Stomach (tissue), 8 donors: ENCODE measurements at regions not wholly inside any gene's neighbourhood (a gene's known extent, or its start where the extent isn't known, plus 50 kb on each side); places are given as distances from the start of the nearest gene placed in this dataset.
"Not testable (repeated sequence)": the region's sequence is repeated elsewhere in the genome, so short reads cannot be mapped to it uniquely, and the experiment has no call there.

ENCODE experiments used
- DNase-seq, 2 donors: peaks; one replicate each; pipeline versions ENCODE4 v3.0.0 to v3.0.0-alpha.2; 2013 to 2019
- H3K27ac ChIP-seq, 5 donors: fragments of 200-600 bp in 4 of 5; sonication (generic) in 4 of 5; one replicate each; pipeline ENCODE4 v1.5.1; 2013 to 2019; ENCODE audit warnings: mild to moderate bottlenecking in 1 of 5, moderate library complexity in 1 of 5
- H3K27me3 ChIP-seq, 3 donors: fragments of 200-600 bp; sonication (generic); one replicate each; pipeline ENCODE4 v1.5.1; 2017 to 2019; ENCODE audit warnings: mixed run types in 1 of 3
- H3K36me3 ChIP-seq, 4 donors: fragments of 200-600 bp; sonication (generic); 1 replicate in 3 of 4; 2 replicates in 1 of 4; pipeline ENCODE4 v1.5.1; 2016 to 2019
- H3K4me1 ChIP-seq, 4 donors: fragments of 200-600 bp; sonication (generic); one replicate each; pipeline ENCODE4 v1.5.1; 2016 to 2019
- H3K4me3 ChIP-seq, 4 donors: fragments of 200-600 bp; sonication (generic) in 3 of 4; one replicate each; pipeline ENCODE4 v1.5.1; 2016 to 2019; ENCODE audit warnings: mild to moderate bottlenecking in 1 of 4
- H3K9me3 ChIP-seq, 4 donors: fragments of 200-600 bp; sonication (generic); one replicate each; pipeline ENCODE4 v1.5.1; 2016 to 2019
- CTCF ChIP-seq, 7 experiments: fragments of 450-650 bp in 4 of 7; fragments of 200-600 bp in 3 of 7; sonication (generic) in 3 of 7; IDR thresholded peaks; one replicate each; pipeline ENCODE4 v1.5.1; 2016 to 2019; ENCODE audit warnings: antibody characterized with exemption in 7 of 7, control low read depth in 2 of 7, mild to moderate bottlenecking in 1 of 7
- EP300 ChIP-seq: sonication (generic); formaldehyde crosslinking; IDR thresholded peaks from one replicate; pipeline ENCODE4 v1.6.1; 2017; ENCODE audit warnings: antibody characterized with exemption
- POLR2A ChIP-seq, 4 donors: fragments of 450-650 bp; IDR thresholded peaks; one replicate each; pipeline ENCODE4 v1.6.1; 2016; ENCODE audit warnings: antibody characterized with exemption in 4 of 4, control low read depth in 2 of 4, mild to moderate bottlenecking in 1 of 4, moderate library complexity in 1 of 4
- POLR2AphosphoS5 ChIP-seq, 3 donors: sonication (generic); formaldehyde crosslinking; IDR thresholded peaks; one replicate each; pipeline ENCODE4 v1.6.1; 2016; ENCODE audit warnings: antibody characterized with exemption in 3 of 3
- WGBS, 5 donors: extraction: QIAGEN DNeasy Blood & Tissue Kit in 3 of 5; methylation state at CpG; one replicate each; pipeline versions ENCODE4 v1.1.5 to v1.1.7; 2013 to 2018; 5-methylcytosine and 5-hydroxymethylcytosine counted together
- intact Hi-C: fragments of 100-400 bp; cut with DNase I; formaldehyde crosslinking; loops from one replicate; pipeline ENCODE4 v1.15.1; 2023; ENCODE audit warnings: low total_unique reads
- donor health status: healthy with polysubstance abuse.
- donor health status: Bipolar disorder and iron deficiency.
- donor health status: healthy.

GRCh38 chr4:138592796-138593195 lies 350.6 kb upstream of the SLC7A11 start:
- DNase-seq: no peak
- TF ChIP-seq CTCF (IDR thresholded peaks at IDR 0.05) (no peak), POLR2A (IDR thresholded peaks at IDR 0.05) (no peak), POLR2AphosphoS5 (IDR thresholded peaks at IDR 0.05) (no peak), EP300 (no peak)
- Histone ChIP-seq H3K4me1 (peaks cover 0 to 17% (median 10%) of the 10 kb centered on the region in 4 donors), H3K4me3 (no peak overlapping the region), H3K27ac (no peak overlapping the region), H3K27me3 (no peaks in the 10 kb centered on the region), H3K36me3 (no peaks in the 10 kb centered on the region), H3K9me3 (no peaks in the 10 kb centered on the region)
- intact Hi-C loops: no loop called here
- WGBS, 5 donors: 73 to 95% (median 83%) methylated on average over 2 of the region's 2 CpGs

GRCh38 chr4:138591808-138592207 lies 349.7 kb upstream of the SLC7A11 start:
- no peak overlapping the region for H3K4me3 ChIP-seq
- H3K4me1 ChIP-seq: peaks cover 0 to 17% (median 10%) of the 10 kb centered on the region in 4 donors
- intact Hi-C loops: no loop called here
- no peaks in the 10 kb centered on the region for H3K36me3 ChIP-seq
- WGBS, 5 donors: 21 to 36% (median 34%) methylated on average over 1 of the region's 1 CpG
- DNase-seq: no peak
- no peaks in the 10 kb centered on the region for H3K27me3 ChIP-seq
- H3K27ac ChIP-seq: no peak overlapping the region
- no peaks in the 10 kb centered on the region for H3K9me3 ChIP-seq
- no peak for TF ChIP-seq POLR2AphosphoS5 (IDR thresholded peaks at IDR 0.05)
- TF ChIP-seq EP300: no peak
- no peak for TF ChIP-seq POLR2A (IDR thresholded peaks at IDR 0.05)
- TF ChIP-seq CTCF (IDR thresholded peaks at IDR 0.05): no peak

GRCh38 chr4:138588501-138588900 lies 346.4 kb upstream of the SLC7A11 start:
- Histone ChIP-seq H3K4me1 (no peaks in the 10 kb centered on the region), H3K27me3 (no peaks in the 10 kb centered on the region), H3K27ac (no peak overlapping the region), H3K4me3 (no peak overlapping the region), H3K9me3 (no peaks in the 10 kb centered on the region), H3K36me3 (no peaks in the 10 kb centered on the region)
- intact Hi-C loops: no loop called here
- no peak for DNase-seq
- TF ChIP-seq POLR2A (IDR thresholded peaks at IDR 0.05) (no peak), POLR2AphosphoS5 (IDR thresholded peaks at IDR 0.05) (no peak), CTCF (IDR thresholded peaks at IDR 0.05) (no peak), EP300 (no peak)

GRCh38 chr4:138579146-138579545 lies 337.0 kb upstream of the SLC7A11 start:
- Histone ChIP-seq H3K27me3 (no peaks in the 10 kb centered on the region), H3K4me1 (no peaks in the 10 kb centered on the region), H3K9me3 (peaks cover 0 to 50% (median 23%) of the 10 kb centered on the region in 4 donors), H3K36me3 (no peaks in the 10 kb centered on the region), H3K4me3 (no peak overlapping the region), H3K27ac (no peak overlapping the region)
- WGBS, 5 donors: 92 to 96% (median 94%) methylated on average over 2 of the region's 2 CpGs
- TF ChIP-seq CTCF (IDR thresholded peaks at IDR 0.05) (no peak), EP300 (no peak)
- intact Hi-C loops: no loop called here
- DNase-seq: no peak

GRCh38 chr4:138577826-138578225 lies 335.7 kb upstream of the SLC7A11 start:
- H3K4me3 ChIP-seq, intact Hi-C loops, H3K27ac ChIP-seq, H3K27me3 ChIP-seq, H3K4me1 ChIP-seq, DNase-seq, H3K36me3 ChIP-seq: not testable (repeated sequence)
- peaks cover 0 to 50% (median 23%) of the 10 kb centered on the region in 4 donors for H3K9me3 ChIP-seq
- 80 to 88% (median 83%) methylated on average over 3 of the region's 3 CpGs for WGBS, 5 donors
